A673 (cell line): ENCODE measurements at regions not wholly inside any gene's neighbourhood (a gene's known extent, or its start where the extent isn't known, plus 50 kb on each side); places are given as distances from the start of the nearest gene placed in this dataset.

Source experiments
- EZH2 ChIP-seq: fragments of 200-600 bp; sonication (generic); IDR thresholded peaks from 2 replicates; pipeline ENCODE4 v1.6.1; 2017; ENCODE audit warnings: borderline replicate concordance, low read depth, mild to moderate bottlenecking, mixed read lengths, antibody characterized with exemption, low read length; ENCODE audit not compliant: poor library complexity, severe bottlenecking
- TF ChIP-seq, protein P1 (sequence below): fragments of 300-800, 200-600 bp; sonication (generic); conservative IDR thresholded peaks from 2 replicates; pipeline ENCODE4 v1.5.1; 2017; ENCODE audit warnings: low read depth, mild to moderate bottlenecking, antibody characterized with exemption, low read length, moderate library complexity, mixed read lengths

DNA sequence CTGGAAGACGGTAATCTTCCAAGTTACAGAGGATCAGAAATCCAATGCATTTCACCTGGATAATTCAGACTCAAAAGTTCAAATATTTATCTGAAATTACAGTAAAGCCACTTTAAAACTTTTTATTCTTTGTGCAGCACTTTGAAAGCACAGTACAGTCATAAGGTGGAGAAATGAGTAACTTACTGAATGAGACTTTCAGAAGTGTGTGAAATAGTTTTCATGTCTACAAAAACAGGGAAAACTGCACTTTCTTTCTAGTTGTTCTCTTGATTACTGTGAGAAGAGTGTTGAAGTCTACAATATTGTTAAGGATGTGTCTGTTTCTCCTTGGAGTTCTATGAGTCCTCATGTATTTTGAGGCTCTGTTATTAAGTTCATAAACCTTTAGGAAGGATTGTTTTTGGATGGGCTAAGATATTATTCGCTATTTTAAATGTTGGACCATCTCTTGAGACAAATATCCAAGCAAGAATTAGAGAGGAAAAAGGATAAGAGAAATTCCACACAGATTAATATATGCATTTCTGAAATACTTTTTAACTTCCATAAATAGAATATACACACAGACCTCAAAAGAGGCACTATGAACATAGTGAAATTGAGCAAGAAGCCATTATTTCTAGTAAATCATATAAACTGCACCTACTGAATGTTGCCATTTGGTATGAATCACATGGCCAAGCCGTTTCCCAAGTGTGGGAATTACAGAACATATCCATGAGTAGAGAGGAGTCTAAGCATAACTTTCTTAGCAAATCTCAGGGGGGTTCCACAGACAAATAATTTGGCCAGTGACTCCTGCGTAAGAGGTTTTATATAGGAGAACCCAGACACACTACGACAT, 83.6 kb upstream of the PLEKHM1 start:
- TF ChIP-seq, protein P1, sequence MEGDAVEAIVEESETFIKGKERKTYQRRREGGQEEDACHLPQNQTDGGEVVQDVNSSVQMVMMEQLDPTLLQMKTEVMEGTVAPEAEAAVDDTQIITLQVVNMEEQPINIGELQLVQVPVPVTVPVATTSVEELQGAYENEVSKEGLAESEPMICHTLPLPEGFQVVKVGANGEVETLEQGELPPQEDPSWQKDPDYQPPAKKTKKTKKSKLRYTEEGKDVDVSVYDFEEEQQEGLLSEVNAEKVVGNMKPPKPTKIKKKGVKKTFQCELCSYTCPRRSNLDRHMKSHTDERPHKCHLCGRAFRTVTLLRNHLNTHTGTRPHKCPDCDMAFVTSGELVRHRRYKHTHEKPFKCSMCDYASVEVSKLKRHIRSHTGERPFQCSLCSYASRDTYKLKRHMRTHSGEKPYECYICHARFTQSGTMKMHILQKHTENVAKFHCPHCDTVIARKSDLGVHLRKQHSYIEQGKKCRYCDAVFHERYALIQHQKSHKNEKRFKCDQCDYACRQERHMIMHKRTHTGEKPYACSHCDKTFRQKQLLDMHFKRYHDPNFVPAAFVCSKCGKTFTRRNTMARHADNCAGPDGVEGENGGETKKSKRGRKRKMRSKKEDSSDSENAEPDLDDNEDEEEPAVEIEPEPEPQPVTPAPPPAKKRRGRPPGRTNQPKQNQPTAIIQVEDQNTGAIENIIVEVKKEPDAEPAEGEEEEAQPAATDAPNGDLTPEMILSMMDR, result no peak
- TF ChIP-seq EZH2, result no peak
